ENCODE measurements at regions not wholly inside any gene's neighbourhood (a gene's known extent, or its start where the extent isn't known, plus 50 kb on each side); places are given as distances from the start of the nearest gene placed in this dataset.

DNA sequence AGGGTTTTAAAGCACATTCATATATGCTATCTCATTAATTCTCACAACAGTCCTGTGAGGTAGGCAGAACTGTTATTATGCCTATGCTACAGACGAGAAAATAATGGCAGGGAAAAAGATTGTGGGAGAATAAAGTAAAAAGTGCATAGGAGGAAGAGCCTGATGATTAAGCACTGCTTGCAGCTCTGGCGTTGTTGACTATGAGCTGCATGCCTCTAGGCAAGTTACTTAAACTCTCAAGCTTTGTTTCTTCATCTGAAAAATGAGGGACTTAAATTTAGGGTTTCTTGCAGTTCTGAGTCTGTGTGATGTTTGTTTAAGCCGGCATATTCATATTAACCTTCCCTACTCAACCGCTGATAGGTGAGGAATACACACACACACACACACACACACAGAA is 51.6 kb upstream of the RAPH1 start:
- no peak for TF ChIP-seq POLR2A (IDR thresholded peaks at IDR 0.05)
- TF ChIP-seq, protein P1, sequence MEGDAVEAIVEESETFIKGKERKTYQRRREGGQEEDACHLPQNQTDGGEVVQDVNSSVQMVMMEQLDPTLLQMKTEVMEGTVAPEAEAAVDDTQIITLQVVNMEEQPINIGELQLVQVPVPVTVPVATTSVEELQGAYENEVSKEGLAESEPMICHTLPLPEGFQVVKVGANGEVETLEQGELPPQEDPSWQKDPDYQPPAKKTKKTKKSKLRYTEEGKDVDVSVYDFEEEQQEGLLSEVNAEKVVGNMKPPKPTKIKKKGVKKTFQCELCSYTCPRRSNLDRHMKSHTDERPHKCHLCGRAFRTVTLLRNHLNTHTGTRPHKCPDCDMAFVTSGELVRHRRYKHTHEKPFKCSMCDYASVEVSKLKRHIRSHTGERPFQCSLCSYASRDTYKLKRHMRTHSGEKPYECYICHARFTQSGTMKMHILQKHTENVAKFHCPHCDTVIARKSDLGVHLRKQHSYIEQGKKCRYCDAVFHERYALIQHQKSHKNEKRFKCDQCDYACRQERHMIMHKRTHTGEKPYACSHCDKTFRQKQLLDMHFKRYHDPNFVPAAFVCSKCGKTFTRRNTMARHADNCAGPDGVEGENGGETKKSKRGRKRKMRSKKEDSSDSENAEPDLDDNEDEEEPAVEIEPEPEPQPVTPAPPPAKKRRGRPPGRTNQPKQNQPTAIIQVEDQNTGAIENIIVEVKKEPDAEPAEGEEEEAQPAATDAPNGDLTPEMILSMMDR (IDR thresholded peaks at IDR 0.05): no peak
